GM21737 (cell line): ENCODE measurements at regions not wholly inside any gene's neighbourhood (a gene's known extent, or its start where the extent isn't known, plus 50 kb on each side); places are given as distances from the start of the nearest gene placed in this dataset.
"Not testable (repeated sequence)": the region's sequence is repeated elsewhere in the genome, so short reads cannot be mapped to it uniquely, and the experiment has no call there.

Experiments used
- ATAC-seq: cut with Tn5 transposase; IDR thresholded peaks from one replicate; pipeline ENCODE4 v1.9.1; 2021; ENCODE audit warnings: mild to moderate bottlenecking, moderate library complexity; ENCODE audit not compliant: unreplicated experiment

DNA sequence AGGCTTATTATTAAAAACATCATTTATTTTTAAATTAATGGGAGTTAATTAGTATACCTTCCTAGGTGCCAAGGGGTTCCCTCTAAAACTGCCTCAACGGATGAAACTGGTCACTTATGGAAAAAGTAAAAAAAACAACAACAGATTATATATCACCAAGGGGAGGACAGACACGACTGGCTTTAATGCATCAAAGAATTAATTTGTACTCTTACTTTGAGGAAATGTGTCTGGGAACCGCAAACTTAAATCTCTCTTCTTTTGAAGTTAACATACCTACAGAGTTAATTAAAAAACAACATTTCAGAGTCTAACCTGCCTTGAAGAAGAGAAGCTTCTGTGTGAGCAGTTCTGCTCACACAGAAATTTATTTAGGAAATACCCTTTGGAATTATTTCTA, 354.6 kb downstream of the LRRC70 start:
- ATAC-seq = no peak

DNA sequence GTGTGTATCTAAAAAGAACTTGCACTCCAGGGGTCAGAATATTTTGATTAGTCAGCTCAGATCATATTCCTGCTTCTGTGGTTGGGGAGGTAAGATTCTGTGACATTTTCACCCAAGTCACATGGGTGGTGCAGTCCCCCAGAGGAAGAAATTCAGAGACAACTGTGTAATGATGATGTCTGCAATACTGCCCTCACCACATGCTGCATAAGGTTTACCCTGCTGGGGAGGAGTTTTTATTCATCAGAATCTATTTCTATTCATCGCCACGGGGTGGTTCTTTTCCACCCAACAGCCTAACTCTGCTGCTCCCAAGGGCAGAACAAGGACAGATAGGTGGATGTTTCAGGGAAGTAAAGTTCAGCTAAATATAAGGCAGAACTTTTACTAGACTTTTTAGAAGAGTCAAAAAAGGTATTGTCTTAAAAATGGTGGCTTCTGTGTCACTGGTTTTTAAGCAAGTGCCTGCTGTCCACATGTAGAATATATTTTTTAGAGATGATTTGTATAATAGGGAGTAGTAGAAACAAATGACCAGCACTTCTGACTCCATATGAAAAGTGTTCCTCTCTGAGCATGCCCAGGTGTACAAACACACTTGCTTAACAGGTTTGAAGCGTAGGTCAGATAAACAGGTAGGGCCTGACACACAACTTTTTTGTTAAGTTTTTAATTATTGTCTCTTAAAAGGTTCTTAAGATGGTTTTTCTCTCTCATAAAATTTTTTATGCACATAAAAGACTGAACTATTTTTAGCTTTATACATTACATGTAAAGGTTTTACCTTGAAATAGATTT, 352.7 kb downstream of the LRRC70 start:
- ATAC-seq = no peak

DNA sequence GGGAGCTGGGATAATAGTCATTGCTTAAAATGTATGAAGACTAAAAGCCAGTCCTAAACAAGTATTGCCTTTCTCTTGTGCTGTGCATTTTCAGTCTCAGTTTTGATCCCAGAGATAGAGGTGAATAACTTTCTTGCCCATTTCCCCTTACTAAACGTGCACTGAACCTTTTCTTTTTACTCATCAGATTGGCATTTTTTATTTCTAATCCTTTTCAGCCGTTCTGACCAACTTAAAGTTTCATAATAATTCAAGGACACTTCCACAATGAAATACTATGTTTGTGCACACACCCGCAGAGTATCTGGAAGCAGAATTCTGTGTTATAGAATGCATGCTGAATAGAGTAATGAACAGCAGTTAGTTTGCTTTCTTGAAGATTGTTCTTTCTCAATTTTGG, 343.6 kb downstream of the LRRC70 start:
- no peak for ATAC-seq

DNA sequence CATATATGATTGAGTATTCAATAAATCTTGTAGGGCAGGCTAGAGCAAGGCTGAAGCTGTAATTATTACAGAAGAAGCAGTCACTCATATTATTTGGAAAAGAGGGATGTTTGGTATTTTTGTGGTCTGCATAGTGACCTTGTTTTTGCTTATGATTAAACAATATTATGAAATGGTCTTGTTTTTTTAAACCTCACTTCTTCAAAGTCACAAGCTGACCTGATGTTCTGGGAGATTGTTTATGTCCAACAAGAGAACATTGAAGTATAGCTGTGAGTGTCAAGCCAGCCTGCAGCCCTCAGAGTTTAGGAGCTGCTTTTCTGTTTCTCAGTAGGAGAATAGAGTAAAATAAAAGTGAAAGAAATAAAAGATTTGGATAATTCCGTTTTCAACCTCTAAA, 342.2 kb downstream of the LRRC70 start:
- ATAC-seq = no peak

DNA sequence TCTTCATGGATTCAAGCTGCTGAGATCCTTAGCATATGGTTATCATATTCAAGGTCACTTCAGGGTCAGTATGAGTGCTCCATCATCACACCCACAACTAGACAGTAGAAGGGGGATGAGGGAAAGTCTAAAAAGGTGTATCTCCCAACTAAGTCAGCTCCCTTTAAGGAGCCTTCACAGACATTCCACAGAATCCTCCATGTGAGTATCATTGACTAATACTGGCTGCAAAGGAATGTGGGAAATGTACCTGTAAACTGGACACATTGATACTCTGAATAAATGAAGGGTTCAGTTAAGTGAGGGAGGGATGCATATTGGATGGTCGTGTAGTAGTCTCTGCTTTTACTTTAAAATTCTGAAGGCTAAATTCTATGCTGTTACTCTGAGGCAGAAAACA, 330.7 kb downstream of the LRRC70 start:
- no peak for ATAC-seq

DNA sequence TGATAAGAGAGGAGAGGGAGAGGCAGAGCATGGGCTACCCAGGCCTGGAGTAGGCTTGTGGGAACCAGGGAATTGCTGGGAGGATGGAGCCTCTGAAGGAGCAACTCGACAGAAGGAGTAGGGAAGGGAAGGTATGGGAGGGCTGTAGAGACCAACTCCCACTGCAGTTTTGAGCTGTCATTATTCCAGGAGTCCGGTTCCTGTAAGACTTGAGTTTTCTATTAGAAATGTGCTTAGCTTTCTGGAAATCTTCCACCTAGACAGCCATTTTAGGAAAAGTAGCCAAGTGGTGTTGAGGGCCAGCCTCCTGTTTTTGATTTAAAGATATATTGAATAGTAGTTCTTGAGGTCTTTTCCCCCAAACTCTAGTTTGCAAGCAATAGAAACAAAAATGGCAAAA, 323.5 kb downstream of the LRRC70 start:
- no peak for ATAC-seq

DNA sequence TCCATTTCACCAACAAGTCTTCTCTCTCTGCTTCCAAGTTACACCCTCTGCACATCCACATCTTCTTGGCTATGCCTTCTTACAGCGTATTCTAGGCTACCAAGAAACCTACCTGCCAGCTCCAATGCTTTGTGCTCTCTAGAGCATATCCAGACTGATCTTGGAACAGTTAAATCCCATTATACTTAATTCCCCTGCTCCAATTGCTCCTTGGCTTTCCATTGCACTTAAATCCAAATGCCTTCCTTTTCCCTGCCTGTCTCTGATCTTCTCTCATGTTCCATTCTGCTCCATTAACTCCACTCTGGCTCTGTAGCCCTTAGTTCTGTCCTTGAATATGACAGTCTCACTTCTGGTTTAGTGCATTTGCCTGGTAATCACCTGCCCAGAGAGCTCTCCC, 322.4 kb downstream of the LRRC70 start:
- ATAC-seq = no peak

DNA sequence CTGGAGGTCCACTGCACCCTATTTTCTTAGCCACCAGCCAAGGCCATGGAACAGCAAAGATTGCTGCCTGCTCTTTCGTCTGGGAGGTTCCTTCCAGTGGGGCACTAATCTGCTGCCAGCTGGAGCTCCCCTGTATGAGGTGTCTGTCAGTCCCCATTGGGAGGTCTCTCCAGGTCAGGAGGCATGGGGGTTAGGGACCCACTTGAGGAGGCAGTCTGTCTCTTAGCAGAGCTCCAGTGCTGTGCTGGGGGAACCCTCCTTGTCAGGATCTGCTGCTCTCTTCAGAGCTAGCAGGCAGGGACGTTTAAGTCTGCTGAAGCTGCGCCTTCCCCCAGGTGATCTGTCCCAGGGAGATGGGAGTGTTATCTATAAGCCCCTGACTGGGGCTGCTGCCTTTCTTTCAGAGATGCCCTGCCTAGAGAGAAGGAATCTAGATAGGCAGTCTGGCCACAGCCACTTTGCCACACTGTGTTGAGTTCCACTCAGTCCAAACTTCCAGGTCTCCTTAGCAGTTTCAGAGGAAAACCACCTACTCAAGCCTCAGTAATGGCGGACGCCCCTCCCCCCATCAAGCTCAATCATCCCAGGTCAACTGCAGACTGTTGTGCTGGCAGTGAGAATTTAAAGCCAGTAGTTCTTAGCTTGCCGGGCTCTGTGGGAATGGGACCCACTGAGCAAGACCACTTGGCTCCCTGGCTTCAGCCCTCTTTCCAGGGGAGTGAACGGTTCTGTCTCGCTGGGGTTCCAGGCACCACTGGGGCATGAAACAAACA, 317.7 kb downstream of the LRRC70 start:
- ATAC-seq = no peak

DNA sequence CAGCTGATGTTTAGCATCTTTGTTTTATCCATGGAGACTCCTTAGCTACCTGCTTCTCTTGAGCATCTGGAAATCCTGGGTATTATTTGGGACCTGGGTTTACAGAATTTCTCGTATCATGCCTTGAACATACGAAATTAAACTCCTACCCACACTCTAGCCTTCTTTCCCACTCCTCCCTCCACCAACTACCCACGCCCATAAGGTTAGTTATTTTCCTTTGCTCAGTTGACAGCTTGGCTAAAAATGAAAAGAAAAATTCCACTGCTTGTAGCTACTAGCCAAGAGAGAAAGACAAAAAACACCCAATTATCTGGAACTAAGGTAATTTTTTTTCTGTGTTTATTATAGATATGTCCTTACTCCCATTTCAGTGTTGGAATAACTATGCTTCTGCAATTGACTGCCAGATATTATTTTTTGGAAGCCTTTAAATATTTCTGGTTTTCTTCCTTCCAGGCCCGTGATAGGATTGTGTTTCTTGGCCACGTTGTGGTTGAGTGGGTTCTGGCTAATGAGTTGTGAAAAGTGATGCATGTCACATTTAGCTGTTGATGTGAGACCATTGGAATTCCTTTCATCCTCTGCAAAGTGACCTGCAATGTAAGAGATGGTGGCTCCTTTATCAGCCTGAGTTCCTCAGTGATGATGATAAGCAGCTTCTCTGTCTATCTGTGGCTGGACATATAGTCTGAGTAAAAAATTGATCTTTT, 308.1 kb downstream of the LRRC70 start:
- ATAC-seq = no peak

DNA sequence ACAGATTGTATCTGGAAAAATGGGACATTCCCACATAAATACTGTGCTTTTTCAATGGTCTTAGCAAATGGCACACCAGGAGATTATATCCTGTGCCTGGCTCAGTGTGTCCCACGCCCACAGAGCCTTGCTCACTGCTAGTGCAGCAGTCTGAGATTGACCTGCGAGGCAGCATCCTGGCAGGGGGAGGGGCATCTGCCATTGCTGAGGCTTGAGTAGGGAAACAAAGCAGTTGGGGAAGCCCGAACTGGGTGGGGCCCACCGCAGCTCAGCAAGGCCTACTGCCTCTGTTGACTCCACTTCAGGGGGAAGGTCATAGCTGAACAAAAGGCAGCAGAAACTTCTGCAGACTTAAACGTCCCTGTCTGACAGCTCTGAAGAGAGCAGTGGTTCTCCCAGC, 258.7 kb downstream of the LRRC70 start:
- not testable (repeated sequence) for ATAC-seq

DNA sequence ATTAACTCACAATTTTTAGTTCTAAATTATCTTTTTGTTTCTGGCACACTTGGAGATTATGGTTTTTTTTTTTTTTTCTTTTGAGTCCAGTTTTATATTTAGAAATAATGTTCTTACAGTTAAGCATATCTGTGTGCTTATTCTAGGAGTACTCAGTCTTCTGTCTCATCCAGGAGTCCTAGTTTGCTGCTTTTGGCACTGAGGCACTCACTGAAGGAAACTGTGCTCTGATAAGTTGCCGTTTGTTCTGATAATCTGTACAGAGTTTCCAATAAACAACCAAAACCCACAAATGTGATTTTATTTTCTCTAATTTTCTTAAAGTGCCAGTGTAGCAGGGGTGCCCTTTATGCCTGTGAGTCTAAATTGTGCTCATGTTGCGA, 251.0 kb downstream of the LRRC70 start:
- no peak for ATAC-seq

DNA sequence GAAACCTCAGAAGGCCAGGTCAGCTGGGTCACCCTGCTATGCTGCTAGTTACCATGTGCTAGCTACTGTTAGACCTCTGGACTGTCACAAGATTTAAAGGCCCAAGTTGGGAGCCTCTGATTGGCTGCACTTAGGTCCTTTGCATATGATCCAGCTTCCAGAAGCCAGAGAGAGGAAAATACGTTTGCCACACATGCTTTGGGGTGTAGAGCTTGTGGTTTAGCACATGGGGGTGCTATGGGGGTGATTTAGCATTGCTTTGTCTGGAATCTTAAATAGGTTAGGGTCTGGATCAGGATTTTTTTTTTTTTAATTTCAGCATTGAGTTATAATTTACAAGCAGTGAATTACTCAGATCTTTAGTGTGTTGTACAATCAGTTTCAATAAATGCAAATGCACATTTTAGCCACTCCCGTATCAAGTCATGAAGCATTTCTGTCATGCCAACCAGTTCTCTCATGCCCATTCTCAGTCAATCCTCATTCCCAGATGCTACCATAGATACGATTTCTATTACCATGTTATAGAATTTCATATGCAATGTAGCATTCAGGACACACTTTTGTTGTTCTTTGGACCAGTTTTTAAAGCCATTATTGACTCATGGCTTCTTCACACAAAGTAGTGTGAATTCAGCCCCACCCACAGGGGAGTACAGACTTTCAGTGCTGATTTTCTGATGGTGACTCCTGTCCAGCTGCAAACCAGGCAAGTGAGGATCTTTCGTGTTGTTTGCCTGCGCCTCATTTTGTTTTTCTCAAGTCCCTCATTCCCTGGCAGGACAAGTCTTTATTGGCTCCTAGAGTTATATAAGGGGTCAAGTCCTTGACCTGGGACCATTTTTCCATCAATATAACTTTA, 250.4 kb downstream of the LRRC70 start:
- ATAC-seq = no peak

DNA sequence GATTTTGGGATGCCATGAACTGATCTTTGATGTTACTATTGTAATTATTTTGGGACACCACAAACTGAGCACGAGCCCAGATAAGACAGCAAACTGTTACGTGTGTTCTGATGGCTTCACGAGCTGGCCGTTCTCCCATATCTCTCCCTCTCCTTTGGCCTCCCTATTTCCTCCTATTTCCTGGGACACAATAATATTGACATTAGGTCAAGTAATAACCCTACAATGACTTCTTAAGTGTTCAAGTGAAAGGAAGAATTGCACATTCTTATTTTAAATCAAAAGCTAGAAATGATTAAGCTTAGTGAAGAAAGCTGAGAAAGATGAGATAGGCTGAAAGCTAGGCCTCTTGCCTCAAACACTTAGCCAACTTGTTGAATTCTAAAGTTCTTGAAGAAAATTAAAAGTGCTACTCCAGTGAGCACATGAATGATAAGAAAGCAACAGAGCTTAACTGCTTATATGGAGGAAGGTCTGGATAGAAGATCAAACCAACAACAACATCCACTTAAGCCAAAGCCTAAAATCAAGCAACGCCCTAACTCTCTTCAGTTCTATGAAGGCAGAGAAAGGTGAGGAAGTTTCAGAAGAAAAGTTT, 247.1 kb downstream of the LRRC70 start:
- no peak for ATAC-seq

DNA sequence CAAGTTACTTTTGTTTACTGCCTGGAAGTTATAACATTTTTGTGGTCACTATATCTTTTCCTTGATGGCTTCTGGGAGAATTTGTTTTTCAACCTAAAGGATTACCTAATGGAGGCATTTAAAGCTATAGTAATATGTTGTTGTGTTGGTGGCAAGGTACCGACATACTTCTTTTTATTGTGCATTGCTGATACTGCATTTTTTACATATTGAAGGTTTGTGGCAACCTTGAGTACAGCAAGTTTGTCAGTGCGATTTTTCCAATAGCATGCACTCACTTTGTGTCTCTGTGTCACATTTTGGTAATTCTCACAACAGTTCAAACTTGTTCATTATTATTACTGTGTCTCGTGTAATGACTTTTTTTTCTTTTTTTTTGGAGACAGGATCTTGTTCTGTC, 246.3 kb downstream of the LRRC70 start:
- no peak for ATAC-seq

DNA sequence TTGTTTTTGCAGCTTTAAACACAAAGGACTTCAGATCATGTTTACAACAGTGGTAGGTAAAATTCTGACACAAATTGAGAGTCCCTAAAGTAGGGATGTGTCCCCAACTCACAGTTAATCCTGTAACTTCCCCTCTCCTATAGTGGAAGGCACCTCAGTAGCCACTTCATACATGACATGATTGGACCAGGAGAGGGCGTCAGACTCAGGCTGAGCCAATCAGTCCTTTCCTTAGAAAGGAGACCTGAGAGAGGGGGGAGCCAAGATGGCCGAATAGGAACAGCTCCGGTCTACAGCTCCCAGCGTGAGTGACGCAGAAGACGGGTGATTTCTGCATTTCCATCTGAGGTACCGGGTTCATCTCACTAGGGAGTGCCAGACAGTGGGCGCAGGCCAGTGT, 238.4 kb downstream of the LRRC70 start:
- not testable (repeated sequence) for ATAC-seq

DNA sequence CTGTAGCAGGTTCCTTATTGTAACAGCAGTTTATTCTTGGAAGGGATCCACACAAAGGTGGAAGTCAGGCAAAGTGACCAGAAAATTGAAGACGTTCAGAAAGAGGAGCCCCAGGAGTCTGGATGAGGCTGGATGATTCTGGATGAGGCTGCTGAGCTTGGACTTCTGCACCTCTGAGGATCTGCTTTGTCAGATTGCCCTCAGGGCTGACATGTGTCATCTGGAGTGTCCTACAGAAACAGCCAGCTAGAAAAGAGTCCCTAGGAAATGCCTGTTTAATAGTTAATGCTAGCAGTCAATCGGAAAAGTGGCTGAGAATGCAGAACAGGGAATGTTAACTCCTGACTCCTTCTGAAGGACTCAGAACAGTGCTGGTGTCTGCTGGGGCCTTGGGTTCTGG, 236.4 kb downstream of the LRRC70 start:
- ATAC-seq = no peak

DNA sequence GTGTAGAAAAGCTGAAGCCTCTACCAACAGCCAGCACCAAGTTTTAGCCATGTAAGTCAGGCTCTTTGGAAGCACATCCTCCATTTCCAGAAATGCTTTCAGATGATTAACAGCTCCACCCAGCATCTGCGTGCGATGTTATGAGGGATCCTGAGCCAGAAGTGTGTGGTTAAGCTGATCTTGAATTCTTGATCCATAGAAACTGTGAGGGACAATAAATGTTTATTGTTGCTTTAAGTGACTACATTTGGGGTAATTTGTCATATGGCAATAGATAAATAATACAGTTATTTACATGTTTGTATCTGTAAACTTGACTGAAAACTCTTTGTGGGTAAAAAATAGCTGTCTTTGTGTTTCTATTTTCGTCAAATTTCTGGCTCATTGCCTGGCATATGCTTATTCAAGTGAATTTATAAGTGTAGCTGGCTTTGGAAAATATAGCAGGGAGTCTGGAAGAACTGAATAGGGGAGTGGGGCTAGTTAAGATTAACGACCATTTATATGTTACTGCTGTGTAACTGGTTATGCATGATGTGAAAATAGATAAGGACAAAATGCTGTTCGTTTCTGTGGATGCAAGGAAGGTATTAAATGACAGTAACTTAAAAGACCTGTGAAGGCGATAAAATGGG, 234.1 kb downstream of the LRRC70 start:
- no peak for ATAC-seq

DNA sequence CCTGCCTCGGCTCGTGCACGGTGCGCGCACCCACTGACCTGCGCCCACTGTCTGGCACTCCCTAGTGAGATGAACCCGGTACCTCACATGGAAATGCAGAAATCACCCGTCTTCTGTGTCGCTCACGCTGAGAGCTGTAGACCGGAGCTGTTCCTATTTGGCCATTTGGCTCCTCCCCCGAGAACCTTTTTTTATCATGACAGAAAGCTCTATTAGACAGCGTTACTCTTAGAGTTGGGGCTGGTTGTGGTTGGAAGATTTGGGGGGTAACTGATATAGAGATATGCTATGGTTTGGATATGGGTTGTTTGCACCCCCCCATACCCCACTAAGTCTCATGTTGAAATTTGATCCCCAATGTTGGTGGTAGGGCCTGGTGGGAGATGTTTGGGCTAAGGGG, 226.2 kb downstream of the LRRC70 start:
- ATAC-seq = not testable (repeated sequence)

DNA sequence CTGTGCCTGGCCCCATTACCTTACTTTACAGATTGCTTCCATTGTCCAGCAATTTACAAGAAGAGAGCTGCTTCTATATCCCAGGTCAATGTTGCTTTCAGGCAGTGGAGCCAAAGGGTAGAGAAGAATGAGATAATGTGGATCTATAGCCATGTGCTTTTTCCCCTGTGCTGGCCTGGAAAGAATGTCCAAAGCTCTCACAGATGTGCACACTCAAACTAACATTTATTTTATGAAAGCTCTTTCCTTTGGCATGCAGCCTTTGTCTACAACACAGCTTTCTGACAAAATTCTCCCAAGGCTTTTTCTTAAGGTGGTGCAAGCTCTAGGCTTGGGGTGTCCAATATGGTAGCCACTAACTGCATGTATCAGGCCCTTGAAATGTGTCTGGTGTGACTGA, 217.3 kb downstream of the LRRC70 start:
- ATAC-seq = no peak

DNA sequence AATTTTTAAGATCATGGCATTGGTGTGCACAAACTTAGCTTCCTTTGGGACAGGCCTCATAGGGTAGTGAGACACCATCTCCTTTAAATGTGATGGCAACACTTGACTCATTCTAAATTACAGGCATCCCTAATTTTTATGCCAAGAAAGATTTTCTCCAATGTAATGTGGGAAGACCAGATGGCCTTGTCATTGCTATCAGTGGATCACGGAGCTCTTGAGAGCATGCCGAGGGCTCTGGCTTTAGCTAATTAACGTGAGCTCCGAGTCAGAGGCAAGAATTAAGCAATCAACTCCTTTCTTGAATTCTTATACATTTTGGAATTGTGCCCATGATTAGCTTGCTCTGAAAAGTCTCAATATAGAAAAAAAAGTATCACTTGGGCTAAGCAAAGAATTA, 215.8 kb downstream of the LRRC70 start:
- ATAC-seq = no peak
